Common myeloid progenitor, CD34-positive (primary cell): ENCODE measurements at regions not wholly inside any gene's neighbourhood (a gene's known extent, or its start where the extent isn't known, plus 50 kb on each side); places are given as distances from the start of the nearest gene placed in this dataset.
"Not testable (repeated sequence)": the region's sequence is repeated elsewhere in the genome, so short reads cannot be mapped to it uniquely, and the experiment has no call there.

Experiments
- CTCF ChIA-PET: fragments of 350-600 bp; sonication (Branson Sonifier 250); formaldehyde crosslinking; loops from one replicate; lab custom pipeline; 2021; ENCODE audit warnings: antibody characterized with exemption; lab: Charles Lee
- POLR2A ChIA-PET: fragments of 350-600 bp; sonication (Branson Sonifier 250); formaldehyde crosslinking; loops from one replicate; lab custom pipeline; 2021; ENCODE audit warnings: antibody characterized with exemption; lab: Charles Lee
- DNase-seq, 3 donors: peaks; one replicate each; pipeline versions ENCODE4 v3.0.0 to v3.0.0-alpha.2; 2013
- H3K27ac ChIP-seq, 2 experiments: 1 replicate in 1 of 2; 2 replicates in 1 of 2; pipeline ENCODE4 v1.7.0; 2013; ENCODE audit warnings: inconsistent platforms in 2 of 2, low read length in 2 of 2, mild to moderate bottlenecking in 2 of 2, low read depth in 1 of 2, moderate library complexity in 1 of 2; ENCODE audit not compliant: severe bottlenecking in 2 of 2, insufficient read depth in 1 of 2, poor library complexity in 1 of 2
- H3K27me3 ChIP-seq, 5 experiments: replicated peaks in 2 of 5; 1 replicate in 3 of 5; 2 replicates in 2 of 5; pipeline versions ENCODE4 v1.6.1 to v1.7.0; 2013; ENCODE audit warnings: low read length in 4 of 5, mild to moderate bottlenecking in 2 of 5, moderate library complexity in 2 of 5, inconsistent platforms in 1 of 5; ENCODE audit not compliant: insufficient read depth in 5 of 5, control insufficient read depth in 4 of 5
- H3K36me3 ChIP-seq, 4 experiments: 1 replicate in 2 of 4; 2 replicates in 2 of 4; pipeline versions ENCODE4 v1.6.1 to v1.7.0; 2013; ENCODE audit warnings: low read length in 3 of 4, control low read depth in 1 of 4, mild to moderate bottlenecking in 1 of 4; ENCODE audit not compliant: control insufficient read depth in 4 of 4, insufficient read depth in 4 of 4
- H3K4me1 ChIP-seq, 4 experiments: 1 replicate in 3 of 4; 2 replicates in 1 of 4; pipeline versions ENCODE4 v1.6.1 to v1.7.1; 2013; ENCODE audit warnings: low read length in 3 of 4, mild to moderate bottlenecking in 3 of 4, control low read depth in 1 of 4, inconsistent platforms in 1 of 4, moderate library complexity in 1 of 4; ENCODE audit not compliant: control insufficient read depth in 4 of 4, insufficient read depth in 4 of 4; ENCODE audit errors: control extremely low read depth in 1 of 4
- H3K4me3 ChIP-seq, 7 experiments: 1 replicate in 4 of 7; 2 replicates in 3 of 7; pipeline versions ENCODE4 v1.5.1 to v1.7.0; 2013; ENCODE audit warnings: mild to moderate bottlenecking in 7 of 7, low read length in 6 of 7, moderate library complexity in 6 of 7, inconsistent platforms in 2 of 7, low read depth in 2 of 7, control low read depth in 1 of 7; ENCODE audit not compliant: insufficient read depth in 4 of 7, control insufficient read depth in 1 of 7; ENCODE audit errors: extremely low read depth in 1 of 7
- H3K9me3 ChIP-seq, 5 experiments: 1 replicate in 4 of 5; 2 replicates in 1 of 5; pipeline versions ENCODE4 v1.6.1 to v1.7.1; 2013; ENCODE audit warnings: low read length in 4 of 5, mild to moderate bottlenecking in 2 of 5, inconsistent platforms in 1 of 5, low read depth in 1 of 5, moderate library complexity in 1 of 5; ENCODE audit not compliant: control insufficient read depth in 4 of 5, insufficient read depth in 2 of 5; ENCODE audit errors: control extremely low read depth in 1 of 5
- WGBS: methylation state at CpG from one replicate; pipeline ENCODE4 v1.1.5; 2013; ENCODE audit not compliant: insufficient coverage; 5-methylcytosine and 5-hydroxymethylcytosine counted together

DNA sequence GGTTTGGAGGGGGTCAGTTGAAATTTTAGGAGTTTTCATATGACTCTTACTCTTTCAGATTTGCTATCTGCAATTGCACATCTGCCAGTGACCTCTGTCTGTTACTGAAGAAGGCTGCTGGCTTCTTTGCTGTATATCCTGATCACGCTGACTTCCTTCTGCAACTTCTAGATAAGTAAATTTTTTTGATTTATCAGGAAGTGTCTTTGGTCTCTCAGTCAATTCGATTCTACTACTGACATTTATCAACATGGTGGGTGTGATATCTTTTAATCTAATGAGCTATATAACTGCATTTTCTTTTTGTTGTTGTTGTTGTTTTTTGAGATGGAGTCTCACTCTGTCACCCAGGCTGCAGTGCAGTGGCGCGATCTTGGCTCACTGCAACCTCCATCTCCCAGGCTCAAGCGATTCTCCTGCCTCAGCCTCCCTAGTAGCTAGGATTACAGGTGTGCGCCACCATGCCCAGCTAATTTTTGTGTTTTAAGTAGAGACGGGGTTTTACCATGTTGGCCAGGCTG lies 55.7 kb upstream of the HBS1L start:
- POLR2A ChIA-PET = not testable (repeated sequence)
- DNase-seq = peak; percentile 77 to 96 (median 91)

DNA sequence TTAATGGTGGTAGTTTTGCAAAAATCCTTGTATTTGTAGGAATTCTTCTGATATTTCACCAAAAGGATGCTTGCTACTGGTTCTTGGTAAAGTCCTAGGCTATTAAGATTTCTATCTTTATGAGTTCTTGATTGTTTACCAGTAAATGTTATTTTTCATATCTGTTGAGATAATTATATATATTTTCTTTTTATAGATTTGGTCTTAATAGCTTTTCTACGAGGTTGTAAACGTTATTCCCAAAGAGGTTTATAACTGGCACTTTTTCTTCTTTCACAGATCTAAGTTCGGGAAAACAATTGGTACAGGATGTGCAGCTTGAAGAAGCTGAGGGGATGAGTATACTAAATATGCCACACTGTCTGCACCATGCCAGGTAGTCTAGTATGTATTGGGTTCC lies 55.1 kb upstream of the HBS1L start:
- no peak for DNase-seq
- Histone ChIP-seq H3K9me3 (no peaks in the 10 kb centered on the region), H3K4me1 (peaks cover 0 to 22% (median 8%) of the 10 kb centered on the region in 4 experiments), H3K36me3 (no peaks in the 10 kb centered on the region), H3K4me3 (peak overlapping the region in 1 of 7 experiments; percentile 32), H3K27ac (peak overlapping the region in 1 of 2 experiments; percentile 54), H3K27me3 (no peaks in the 10 kb centered on the region)
- ChIA-PET POLR2A (no interaction called here), CTCF (interaction anchor here (0.8 to 1.6 kb wide), 4 partner anchors 12 to 23 kb away, joined by 3 to 4 read pairs (median 4); no protein-coding TSS in a partner anchor)
- WGBS = 50% methylated on average over 1 of the region's 3 CpGs

More for the DNA sequence above, 55.7 kb upstream of the HBS1L start:
- 100% methylated on average over 2 of the region's 7 CpGs for WGBS
- H3K27me3 ChIP-seq, H3K36me3 ChIP-seq, H3K9me3 ChIP-seq: not testable (repeated sequence)
- peaks cover 0 to 22% (median 8%) of the 10 kb centered on the region in 4 experiments for H3K4me1 ChIP-seq
- peak overlapping the region in 1 of 7 experiments; percentile 32 for H3K4me3 ChIP-seq
- peak overlapping the region in 1 of 2 experiments; percentile 52 for H3K27ac ChIP-seq
- CTCF ChIA-PET = interaction anchor here (0.8 to 1.6 kb wide), 4 partner anchors 11 to 23 kb away, joined by 3 to 4 read pairs (median 4); no protein-coding TSS in a partner anchor

DNA sequence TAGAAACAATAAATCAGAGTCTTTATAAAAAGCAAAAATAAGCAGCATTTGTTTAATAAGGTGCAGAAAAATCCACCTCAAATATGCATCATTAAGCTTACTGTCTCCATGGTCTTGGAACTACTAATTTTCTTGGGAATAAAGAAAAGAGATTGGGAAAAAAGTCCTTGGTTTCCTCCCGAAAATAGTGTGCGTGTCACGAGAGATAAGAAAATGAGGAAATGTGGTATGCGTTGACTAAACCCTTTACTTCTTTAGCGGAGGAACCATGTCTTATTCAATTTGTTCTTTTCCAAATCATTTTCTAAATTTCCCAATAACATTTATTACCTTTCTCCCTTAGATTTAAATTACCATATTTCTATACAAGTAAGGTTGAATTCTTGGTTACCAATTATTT lies 54.1 kb upstream of the HBS1L start:
- H3K27me3 ChIP-seq = no peaks in the 10 kb centered on the region
- peaks cover 0 to 24% (median 9%) of the 10 kb centered on the region in 4 experiments for H3K4me1 ChIP-seq
- POLR2A ChIA-PET = no interaction called here
- no peaks in the 10 kb centered on the region for H3K9me3 ChIP-seq
- peak in 1 of 3 donors; percentile 46 for DNase-seq
- H3K4me3 ChIP-seq = no peak overlapping the region
- WGBS = 8% methylated on average over 2 of the region's 5 CpGs
- CTCF ChIA-PET = interaction anchor here (0.7 to 1.5 kb wide), 3 partner anchors 17 to 76 kb away, joined by 3 to 4 read pairs (median 3); no protein-coding TSS in a partner anchor
- H3K36me3 ChIP-seq = no peaks in the 10 kb centered on the region
- H3K27ac ChIP-seq = no peak overlapping the region

DNA sequence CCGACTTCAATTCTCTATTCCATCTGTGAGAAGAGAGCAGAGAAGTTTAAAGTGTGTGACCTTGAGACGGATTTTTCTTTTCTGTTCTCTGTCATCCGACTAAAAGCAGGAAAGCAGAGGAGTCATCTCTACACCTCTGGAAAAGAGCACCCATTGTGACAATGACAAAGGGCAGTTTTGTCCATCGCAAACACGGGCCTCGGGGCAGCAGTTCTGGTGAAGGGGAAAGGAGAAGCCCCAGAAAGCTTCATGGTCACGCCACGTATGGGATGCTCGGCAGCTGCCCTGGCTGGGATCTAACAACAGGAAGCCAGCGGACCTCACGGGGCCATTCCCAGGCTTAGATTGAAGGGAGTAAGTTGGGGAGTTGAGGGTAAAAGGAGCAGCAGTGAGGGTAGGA lies 52.0 kb upstream of the HBS1L start:
- WGBS = 93% methylated on average over 7 of the region's 11 CpGs
- CTCF ChIA-PET = no interaction called here
- H3K27me3 ChIP-seq = no peaks in the 10 kb centered on the region
- H3K4me1 ChIP-seq = peaks cover 4 to 27% (median 11%) of the 10 kb centered on the region in 4 experiments
- DNase-seq = no peak
- POLR2A ChIA-PET = no interaction called here
- H3K36me3 ChIP-seq = no peaks in the 10 kb centered on the region
- H3K9me3 ChIP-seq = no peaks in the 10 kb centered on the region
- no peak overlapping the region for H3K27ac ChIP-seq
- no peak overlapping the region for H3K4me3 ChIP-seq

DNA sequence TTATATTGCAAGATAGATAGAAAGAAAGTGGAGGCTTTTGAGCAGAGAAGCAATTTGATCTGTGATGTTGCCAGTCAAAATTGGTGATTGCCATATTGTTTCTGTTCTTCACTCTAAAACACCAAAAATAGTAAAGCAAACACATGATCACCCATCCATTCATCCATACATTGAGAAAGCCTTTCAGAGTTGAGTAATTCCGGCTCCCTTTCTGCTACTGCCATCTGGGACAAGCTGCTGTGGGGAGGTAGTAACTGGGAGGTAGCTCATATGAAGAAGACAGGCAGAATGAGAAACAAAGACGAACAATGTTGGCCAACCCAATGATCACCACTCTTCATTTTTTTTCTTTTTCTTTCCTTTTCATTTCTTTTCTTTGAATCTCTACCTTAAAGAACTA lies 51.1 kb upstream of the HBS1L start:
- WGBS = no CpG with 5 or more reads among the region's 2 CpGs
- no peak for DNase-seq
- Histone ChIP-seq H3K36me3 (no peaks in the 10 kb centered on the region), H3K4me3 (no peak overlapping the region), H3K27ac (no peak overlapping the region), H3K27me3 (no peaks in the 10 kb centered on the region), H3K9me3 (no peaks in the 10 kb centered on the region), H3K4me1 (peaks cover 4 to 23% (median 11%) of the 10 kb centered on the region in 4 experiments)
- ChIA-PET CTCF (interaction anchor here (1.0 kb wide), 1 partner anchor 16 kb away, joined by 3 read pairs; no protein-coding TSS in a partner anchor), POLR2A (no interaction called here)

DNA sequence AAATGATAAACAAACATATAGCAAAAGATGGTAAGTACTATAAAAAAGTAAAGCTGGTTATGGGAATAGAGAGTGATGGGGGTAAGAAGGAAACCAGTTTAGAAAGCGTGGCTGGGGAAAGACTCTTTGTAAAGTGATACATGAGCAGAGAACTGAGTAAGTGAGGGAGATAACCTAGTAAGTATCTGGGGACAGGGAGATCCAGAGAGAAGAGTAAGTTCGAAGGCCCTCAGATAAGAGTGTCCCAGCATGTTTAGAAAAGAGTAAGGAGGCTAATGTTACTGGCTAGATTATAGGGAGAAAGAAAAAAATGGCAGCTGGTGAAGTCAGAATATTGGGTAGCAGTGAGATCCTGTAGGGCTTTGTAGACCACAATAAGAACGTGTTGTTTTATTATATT lies 50.7 kb upstream of the HBS1L start:
- no peaks in the 10 kb centered on the region for H3K36me3 ChIP-seq
- peaks cover 4 to 21% (median 10%) of the 10 kb centered on the region in 4 experiments for H3K4me1 ChIP-seq
- POLR2A ChIA-PET = no interaction called here
- no peak overlapping the region for H3K4me3 ChIP-seq
- H3K9me3 ChIP-seq = no peaks in the 10 kb centered on the region
- H3K27me3 ChIP-seq = no peaks in the 10 kb centered on the region
- WGBS = 96% methylated on average over 3 of the region's 3 CpGs
- CTCF ChIA-PET = interaction anchor here (0.7 to 1.0 kb wide), 3 partner anchors 9 to 16 kb away, joined by 3 read pairs; no protein-coding TSS in a partner anchor
- no peak overlapping the region for H3K27ac ChIP-seq
- no peak for DNase-seq
